AG10803 (cell line): ENCODE measurements at regions not wholly inside any gene's neighbourhood (a gene's known extent, or its start where the extent isn't known, plus 50 kb on each side); places are given as distances from the start of the nearest gene placed in this dataset.

Source experiments
- DNase-seq: peaks from one replicate; pipeline ENCODE4 v3.0.0; 2010; ENCODE audit warnings: low read depth
- H3K4me3 ChIP-seq: 2 replicates; pipeline ENCODE4 v1.5.1; 2011; ENCODE audit warnings: mild to moderate bottlenecking, low read length, control low read depth
- TF ChIP-seq, protein P1 (sequence below): conservative IDR thresholded peaks from 2 replicates; pipeline ENCODE4 v1.5.1; 2011; ENCODE audit warnings: mild to moderate bottlenecking, low read length, control low read depth, inconsistent platforms

DNA sequence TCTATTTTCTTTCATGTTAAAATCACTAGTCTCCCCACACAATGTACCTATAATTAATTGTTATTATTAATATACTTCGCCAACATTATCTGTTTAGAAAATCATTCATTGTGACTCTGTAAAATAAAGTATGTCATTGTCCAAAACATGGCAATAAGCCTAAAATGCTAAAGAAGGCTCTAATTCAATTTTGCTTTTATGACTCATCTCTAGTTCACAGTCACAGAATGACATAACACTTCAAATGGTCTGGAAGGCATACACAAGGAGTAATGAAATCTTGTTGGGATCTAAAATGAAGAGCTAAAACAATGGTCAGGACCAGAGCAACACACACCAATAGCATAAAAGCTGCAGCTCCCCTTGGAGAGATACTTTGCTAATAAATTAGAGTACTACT, 505.8 kb downstream of the GPAM start:
- TF ChIP-seq, protein P1, sequence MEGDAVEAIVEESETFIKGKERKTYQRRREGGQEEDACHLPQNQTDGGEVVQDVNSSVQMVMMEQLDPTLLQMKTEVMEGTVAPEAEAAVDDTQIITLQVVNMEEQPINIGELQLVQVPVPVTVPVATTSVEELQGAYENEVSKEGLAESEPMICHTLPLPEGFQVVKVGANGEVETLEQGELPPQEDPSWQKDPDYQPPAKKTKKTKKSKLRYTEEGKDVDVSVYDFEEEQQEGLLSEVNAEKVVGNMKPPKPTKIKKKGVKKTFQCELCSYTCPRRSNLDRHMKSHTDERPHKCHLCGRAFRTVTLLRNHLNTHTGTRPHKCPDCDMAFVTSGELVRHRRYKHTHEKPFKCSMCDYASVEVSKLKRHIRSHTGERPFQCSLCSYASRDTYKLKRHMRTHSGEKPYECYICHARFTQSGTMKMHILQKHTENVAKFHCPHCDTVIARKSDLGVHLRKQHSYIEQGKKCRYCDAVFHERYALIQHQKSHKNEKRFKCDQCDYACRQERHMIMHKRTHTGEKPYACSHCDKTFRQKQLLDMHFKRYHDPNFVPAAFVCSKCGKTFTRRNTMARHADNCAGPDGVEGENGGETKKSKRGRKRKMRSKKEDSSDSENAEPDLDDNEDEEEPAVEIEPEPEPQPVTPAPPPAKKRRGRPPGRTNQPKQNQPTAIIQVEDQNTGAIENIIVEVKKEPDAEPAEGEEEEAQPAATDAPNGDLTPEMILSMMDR = no peak
- H3K4me3 ChIP-seq = no peak overlapping the region
- DNase-seq = peak; percentile 25

- TF ChIP-seq, protein P1 = no peak
- DNase-seq = no peak
- no peak overlapping the region for H3K4me3 ChIP-seq
These were observed 496.8 kb downstream of the GPAM start for GRCh38 chr10:111686796-111687195.

GRCh38 chr10:111698711-111699110, 484.9 kb downstream of the GPAM start:
- H3K4me3 ChIP-seq = no peak overlapping the region
- TF ChIP-seq, protein P1 = no peak
- peak; percentile 21 for DNase-seq

GRCh38 chr10:111703986-111704385, 479.6 kb downstream of the GPAM start:
- TF ChIP-seq, protein P1 = no peak
- no peak overlapping the region for H3K4me3 ChIP-seq
- DNase-seq = no peak

GRCh38 chr10:111705021-111705420, 478.5 kb downstream of the GPAM start:
- DNase-seq = peak; percentile 88
- TF ChIP-seq, protein P1 = no peak

GRCh38 chr10:111706331-111706730, 477.2 kb downstream of the GPAM start:
- TF ChIP-seq, protein P1 = no peak
- no peak overlapping the region for H3K4me3 ChIP-seq
- DNase-seq = peak; percentile 10

More at GRCh38 chr10:111705021-111705420, 478.5 kb downstream of the GPAM start:
- H3K4me3 ChIP-seq = no peak overlapping the region

DNA sequence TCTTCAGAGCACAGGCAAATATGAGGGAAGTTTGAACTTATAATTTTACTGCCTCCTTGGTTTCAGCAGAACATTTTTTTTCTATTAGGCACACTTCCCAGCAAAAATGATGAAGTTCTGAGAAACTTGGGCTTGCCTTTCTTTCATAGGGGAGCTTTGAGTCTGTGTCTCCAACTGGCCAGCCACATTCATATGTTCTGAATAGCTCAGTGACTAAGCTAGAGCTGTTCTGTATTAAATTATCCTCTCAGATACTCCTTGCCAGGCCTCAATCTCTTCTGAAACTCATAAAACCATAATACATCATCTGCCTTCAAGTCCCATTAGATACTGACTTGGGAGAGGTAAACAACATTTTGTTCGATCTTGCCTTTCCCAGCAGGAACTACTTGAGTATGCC, 476.5 kb downstream of the GPAM start:
- TF ChIP-seq, protein P1 = no peak

More for the DNA sequence above, 476.5 kb downstream of the GPAM start:
- peak; percentile 91 for DNase-seq
- no peak overlapping the region for H3K4me3 ChIP-seq
